ENCODE measurements at regions not wholly inside any gene's neighbourhood (a gene's known extent, or its start where the extent isn't known, plus 50 kb on each side); places are given as distances from the start of the nearest gene placed in this dataset.

GRCh38 chr4:181008164-181008563 lies 1235.0 kb upstream of the TENM3 start:
- DNase-seq (ENCODE audit: low read depth) = no peak

DNA sequence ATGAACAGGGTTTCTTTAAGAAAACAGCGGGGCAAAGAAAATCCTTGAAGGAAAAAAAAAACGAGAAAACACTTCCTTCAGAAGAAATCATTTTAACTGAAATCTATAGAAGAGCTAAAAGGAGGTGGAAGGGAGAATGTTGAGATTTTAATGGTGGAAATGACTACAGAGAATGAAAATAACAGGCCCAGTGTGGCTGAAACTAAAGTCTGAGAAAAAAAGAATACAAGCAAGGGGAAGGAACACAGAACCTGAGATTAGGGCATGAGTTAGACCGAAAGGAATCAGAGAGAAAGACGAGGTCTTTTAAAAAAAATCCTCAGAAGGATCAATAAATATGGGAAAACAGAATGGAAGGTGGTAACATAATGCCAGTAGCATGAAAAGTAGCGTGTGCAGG lies 1230.0 kb upstream of the TENM3 start:
- DNase-seq (ENCODE audit: low read depth) = no peak

DNA sequence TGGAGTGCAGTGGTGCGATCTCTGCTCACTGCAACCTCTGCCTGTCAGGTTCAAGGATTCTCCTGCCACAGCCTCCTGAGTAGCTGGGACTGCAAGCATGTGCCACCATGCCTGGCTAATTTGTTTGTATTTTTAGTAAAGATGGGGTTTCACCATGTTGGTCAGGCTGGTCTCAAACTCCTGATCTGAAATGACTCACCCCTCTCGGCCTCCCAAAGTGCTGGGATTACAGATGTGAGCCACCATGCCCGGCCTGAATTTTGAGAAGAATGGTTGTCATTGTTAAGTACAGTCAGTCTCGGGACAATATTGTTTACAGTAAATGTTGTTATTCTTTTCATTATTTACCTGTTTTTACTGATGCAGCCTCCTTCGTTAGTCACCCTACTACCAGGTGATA lies 1226.2 kb upstream of the TENM3 start:
- no peak for DNase-seq (ENCODE audit: low read depth)

DNA sequence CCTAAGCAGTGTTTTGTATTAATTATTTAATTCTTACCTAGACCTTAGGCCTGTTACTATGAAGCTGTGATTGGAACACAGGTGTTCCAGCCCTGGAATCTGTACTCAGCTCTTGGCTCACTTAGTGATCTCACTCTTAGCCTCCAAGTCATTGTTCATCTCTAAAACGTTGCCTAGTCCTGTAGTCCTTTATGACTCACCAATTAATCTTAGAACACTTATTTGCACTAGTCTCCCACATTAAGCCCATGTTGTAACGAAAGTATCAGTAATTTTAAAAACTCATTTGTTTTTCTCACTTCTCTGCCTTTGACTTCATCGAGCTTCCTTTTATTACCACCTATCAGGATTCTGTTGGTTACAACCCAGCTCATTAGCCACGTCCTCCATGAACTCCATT lies 1224.7 kb upstream of the TENM3 start:
- DNase-seq (ENCODE audit: low read depth) = no peak

DNA sequence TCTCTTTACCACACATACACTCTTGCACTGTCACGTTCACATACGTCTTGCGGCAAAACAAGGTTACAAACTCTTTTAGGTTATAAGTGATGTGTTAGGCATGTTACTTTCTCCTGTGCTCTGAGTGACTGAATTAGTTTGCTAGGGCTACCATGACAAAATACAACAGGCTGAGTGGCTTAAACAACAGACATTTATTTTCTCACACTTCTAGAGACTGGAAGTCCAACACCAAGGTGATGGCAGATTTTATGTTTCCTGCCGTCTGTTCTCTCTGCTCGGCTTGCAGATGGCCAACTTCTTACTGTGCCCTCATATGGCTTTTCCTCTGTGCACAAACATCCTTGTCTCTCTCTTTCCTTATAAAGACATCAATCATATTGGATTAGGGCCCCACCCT lies 1224.3 kb upstream of the TENM3 start:
- no peak for DNase-seq (ENCODE audit: low read depth)

- no peak for DNase-seq (ENCODE audit: low read depth)
These were observed 1222.7 kb upstream of the TENM3 start for GRCh38 chr4:181020456-181020855.

DNA sequence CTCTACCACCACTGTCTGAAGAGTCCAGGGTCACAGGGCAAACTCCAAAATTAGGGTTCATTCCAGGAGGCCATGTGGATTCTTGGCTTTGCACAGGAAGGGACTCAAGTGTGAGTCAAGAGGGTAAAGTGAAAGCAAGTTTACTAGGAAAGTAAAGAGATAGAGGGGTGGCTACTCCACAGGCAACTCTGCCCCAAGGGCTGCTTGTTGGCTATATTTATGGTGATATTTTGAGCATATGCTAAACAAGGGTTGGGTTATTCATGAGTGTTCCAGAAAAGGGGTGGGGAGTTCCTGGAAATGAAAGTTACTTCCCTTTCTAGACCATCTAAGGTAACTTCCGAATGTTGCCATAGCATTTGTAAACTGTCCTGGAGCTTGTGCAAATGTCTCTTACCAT lies 1222.0 kb upstream of the TENM3 start:
- DNase-seq (ENCODE audit: low read depth) = no peak

DNA sequence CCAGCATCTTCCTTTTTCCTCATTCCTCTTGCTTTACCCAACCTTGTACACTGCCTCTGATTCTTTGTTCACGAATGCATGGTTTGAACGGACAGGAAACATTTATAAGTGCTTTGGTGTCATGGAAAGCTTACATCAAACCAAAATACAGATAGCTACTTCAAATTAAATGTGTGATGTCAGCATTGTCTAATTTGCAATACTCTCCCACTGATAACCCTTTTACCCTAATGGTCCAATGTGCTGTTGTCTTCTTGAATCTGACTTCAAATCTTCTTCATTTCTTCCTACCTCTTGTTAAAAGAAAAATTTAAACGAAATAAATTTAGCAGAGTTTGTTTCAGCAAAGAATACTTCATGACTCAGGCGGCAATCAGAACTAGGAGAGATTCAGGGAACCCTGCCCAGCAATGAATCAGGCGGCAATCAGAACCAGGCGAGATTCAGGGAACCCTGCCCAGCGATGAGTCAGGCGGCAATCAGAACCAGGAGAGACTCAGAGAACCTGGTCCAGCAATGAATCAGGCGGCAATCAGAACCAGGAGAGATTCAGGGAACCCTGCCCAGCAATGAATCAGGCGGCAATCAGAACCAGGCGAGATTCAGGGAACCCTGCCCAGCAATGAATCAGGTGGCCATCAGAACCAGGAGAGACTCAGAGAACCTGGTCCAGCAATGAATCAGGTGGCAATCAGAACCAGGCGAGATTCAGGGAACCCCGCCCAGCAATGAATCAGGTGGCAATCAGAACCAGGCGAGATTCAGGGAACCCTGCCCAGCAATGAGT lies 1212.9 kb upstream of the TENM3 start:
- DNase-seq (ENCODE audit: low read depth) = peak; percentile 81

DNA sequence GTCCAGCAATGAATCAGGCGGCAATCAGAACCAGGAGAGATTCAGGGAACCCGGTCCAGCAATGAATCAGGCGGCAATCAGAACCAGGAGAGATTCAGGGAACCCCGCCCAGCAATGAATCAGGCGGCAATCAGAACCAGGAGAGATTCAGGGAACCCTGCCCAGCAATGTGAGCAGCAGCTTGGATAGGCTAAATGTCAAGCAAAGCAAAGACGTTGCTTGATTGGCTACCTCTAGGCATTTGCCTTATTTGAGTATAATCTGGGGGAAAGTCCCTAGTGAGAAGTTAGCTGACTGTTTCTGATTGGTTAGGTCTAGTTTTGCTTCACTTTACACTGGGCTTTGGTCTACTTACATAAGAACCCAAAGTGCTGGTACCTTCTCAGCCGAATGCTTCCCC lies 1212.2 kb upstream of the TENM3 start:
- peak; percentile 45 for DNase-seq (ENCODE audit: low read depth)

DNA sequence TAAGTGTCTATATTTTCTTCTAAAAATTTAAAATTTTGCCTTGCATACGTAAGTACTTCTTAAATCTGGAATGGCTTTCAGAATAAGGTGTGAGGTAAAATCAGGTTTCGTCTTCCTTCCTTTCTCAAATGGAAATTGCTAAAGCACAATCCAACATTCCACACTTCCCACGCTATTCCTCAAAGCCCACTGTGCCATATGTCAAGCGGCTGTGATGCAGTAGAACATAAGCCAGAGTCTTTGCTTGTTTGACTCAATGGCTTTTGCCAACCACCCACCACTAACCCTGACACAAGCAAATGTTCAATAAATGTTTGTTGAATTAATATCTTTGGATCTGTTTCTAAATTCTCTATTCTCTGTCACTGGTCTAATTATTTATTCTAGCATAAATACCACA lies 1199.7 kb upstream of the TENM3 start:
- no peak for DNase-seq (ENCODE audit: low read depth)

DNA sequence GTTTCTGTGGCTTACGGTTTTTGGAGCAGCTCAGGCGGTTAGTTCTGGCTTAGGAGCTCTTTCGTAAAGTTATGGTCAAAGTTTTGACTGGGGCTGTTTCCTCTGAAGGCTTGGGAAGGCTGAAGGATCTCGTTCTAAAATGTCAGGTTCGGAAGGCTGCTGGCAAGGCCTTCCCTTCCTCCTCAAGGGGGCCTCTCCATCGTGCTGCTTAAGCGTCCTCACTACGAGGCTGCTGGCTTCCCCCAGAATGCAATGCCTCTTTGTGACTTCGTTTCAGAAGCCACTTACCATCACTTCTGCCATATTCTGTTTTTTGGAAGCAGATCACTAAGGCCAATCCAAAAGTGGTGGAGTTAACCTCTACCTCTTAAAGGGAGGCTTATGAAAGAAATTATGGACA lies 1196.4 kb upstream of the TENM3 start:
- DNase-seq (ENCODE audit: low read depth) = no peak

DNA sequence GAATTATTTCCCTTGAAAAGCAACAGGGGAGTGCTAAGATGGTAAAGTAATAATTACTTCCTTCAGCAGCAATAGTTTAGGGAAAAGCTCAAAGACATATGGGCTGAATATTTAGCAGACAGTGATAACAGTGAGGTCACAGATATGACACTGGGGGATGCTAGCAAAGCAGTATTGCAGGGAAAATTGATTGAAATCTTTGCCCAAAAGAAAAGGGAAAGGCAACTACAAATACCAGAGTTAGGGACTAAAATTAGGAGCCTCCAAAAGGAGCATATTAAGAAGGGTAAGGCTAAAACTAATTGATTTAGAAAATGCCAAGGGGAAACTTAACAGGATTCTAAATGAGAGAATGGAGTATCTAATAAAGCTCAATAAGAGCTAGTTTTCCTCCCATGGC lies 1191.3 kb upstream of the TENM3 start:
- DNase-seq (ENCODE audit: low read depth) = no peak

DNA sequence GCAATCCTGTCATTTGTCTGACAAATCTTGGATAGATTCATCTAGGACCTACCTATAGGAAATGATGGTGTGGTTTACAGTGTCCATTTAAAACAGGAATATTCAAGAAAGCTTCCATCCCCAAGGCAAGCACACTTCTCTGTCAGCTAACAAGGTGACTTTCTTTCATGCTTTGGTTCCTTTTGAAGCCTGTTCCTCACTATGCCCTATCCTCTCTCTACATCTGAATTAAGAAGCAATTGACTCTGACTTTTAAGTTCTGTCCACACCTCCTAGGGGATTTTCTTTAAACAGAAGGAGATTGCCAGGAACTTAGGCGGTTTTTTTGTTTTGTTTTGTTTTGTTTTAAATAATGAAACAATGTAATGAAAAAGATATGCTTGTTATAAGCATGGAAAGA lies 1181.4 kb upstream of the TENM3 start:
- DNase-seq (ENCODE audit: low read depth) = no peak

DNA sequence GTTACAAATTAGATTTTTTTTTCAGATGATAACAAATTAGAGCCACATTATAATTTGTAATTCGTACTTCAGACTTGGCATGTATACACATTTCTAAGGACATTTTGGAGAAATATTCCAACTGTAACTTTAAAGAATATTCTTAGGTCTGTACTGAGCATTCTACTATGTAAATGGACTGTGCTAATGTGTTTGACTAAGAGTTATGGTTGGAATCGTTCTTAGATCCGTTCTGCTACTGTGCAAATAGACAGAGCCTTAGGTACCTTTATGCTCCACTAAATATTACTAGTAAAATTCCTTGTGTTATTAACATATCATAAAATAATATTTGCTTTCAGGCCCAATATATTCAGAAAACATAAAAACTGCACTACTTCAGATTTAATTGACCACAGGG lies 1180.0 kb upstream of the TENM3 start:
- no peak for DNase-seq (ENCODE audit: low read depth)

DNA sequence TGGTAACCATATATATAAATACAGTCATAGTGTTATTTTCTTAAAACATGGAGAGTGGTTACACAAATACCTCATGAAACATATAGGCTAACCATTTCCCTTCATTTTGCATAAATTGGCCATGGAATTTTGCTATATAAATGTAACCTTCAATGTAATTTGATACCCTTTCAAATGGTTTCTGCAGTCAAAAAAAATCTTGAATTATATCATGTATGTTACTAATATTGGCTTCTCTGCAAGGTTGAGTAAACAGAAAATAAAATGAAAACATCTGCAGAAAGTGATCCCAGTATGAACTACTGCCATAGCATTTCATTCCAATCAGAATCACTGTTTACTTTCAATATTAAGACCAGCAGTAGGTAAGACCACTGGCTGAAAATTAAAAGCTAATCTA lies 1165.9 kb upstream of the TENM3 start:
- DNase-seq (ENCODE audit: low read depth) = peak; percentile 5

DNA sequence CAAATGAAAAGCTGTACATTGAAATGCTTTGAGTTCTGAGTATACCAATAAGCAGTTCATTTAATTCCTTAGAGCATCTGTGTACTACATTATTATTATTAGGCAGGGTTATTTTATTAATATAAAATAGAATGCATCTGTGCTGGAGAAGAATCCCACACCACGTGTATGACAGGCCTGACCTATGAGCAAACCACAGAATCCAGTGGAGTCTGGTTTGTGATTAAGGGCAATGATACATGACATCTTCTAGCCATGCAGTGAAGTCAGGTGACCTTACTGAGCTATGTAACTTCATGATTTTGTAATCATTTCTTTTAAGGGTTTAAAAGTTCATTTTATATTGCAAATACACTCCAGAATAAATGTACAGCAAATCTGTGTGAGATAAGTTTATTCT lies 1165.0 kb upstream of the TENM3 start:
- DNase-seq (ENCODE audit: low read depth) = peak; percentile 15

DNA sequence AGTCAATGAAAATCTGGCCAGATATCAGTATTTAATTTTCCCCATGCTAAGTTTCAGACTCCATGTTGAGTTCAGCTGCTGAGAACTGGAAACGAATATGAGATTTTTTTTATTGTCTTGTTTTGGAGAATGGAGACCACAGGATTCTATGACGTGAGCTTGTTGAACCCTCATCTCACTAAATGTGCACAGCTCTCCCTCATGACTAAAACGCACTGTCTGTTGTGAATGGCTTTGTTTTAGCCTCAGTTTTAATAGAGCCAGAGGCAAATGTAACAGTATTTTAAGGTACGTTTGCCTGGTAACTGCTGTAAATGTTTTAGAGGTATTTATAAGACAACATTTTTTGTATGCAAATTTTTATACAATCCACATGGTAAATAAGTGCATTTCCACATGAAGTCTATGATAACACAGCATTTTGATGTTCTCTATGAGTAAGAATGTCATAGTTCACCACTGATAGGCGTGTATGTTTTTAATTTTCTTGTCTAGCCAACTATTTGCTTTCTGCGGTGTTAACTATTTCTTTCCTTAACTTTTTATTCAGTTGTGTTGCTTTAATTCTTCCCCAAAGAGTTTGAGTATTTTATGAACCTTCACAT lies 1159.3 kb upstream of the TENM3 start:
- no peak for DNase-seq (ENCODE audit: low read depth)

DNA sequence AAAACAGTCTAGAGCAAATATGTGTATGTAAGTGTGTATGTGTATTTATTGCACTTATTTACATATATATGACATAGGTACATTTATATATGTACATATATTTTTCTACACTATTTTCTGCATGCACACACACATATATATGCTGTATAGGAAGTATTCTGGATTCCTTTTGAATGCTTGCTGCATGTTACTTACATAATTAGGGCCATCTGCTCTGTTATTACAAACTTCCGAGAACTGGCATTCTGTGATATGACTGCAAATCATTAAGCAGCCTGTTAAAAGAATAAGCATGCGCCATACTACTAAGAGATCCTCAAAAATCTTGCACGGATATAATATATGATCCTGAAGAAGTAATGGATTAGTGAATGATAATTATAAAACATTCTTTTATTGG lies 1157.6 kb upstream of the TENM3 start:
- DNase-seq (ENCODE audit: low read depth) = no peak

GRCh38 chr4:181105487-181105886 lies 1137.7 kb upstream of the TENM3 start:
- DNase-seq (ENCODE audit: low read depth) = no peak

- no peak for DNase-seq (ENCODE audit: low read depth)
These were observed 1136.8 kb upstream of the TENM3 start for GRCh38 chr4:181106398-181106797.

GRCh38 chr4:181108237-181108636 lies 1135.0 kb upstream of the TENM3 start:
- no peak for DNase-seq (ENCODE audit: low read depth)

DNA sequence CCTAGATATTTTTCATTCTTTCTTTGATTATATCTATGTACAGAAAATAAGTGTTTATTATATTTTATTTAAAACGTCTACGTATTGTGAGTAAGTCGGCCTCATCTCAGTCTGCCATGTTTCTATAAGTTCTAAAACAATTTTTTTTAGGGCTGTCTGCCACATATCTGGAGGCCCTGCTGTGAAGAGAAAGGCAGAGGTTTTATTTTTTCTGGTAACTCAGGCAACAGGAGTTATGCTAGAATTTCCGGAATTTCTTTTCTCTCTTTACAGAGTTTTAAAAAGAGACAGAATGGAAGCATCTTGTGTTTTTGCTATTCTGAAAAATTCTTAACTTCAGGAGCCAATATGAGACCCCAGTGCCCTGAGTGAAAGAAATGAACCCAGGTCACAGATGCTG lies 1124.0 kb upstream of the TENM3 start:
- DNase-seq (ENCODE audit: low read depth) = no peak

DNA sequence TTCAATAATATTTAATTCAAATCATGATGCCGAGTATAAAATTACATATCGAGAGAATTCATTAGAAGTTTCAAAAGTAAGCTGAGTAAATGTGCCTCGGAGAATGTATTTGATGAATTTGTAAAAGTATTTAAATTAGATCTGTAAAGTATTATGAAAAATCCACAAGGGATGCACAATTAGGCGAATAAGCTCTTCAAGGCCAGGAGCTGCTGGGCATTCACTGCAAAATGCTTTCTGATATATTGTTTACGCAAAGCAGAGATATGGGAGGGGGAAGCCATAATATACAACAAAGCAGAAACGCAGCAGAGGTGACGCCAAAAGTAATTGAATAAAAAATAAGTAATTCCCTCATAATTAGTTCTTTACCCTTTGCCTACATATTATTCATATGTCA lies 1121.5 kb upstream of the TENM3 start:
- no peak for DNase-seq (ENCODE audit: low read depth)

- DNase-seq (ENCODE audit: low read depth) = no peak
These were observed 1116.0 kb upstream of the TENM3 start for GRCh38 chr4:181127171-181127570.

Data from HS-5 (cell line).